ENCODE measurements at regions not wholly inside any gene's neighbourhood (a gene's known extent, or its start where the extent isn't known, plus 50 kb on each side); places are given as distances from the start of the nearest gene placed in this dataset.

- no peak for DNase-seq
Observed at GRCh38 chr20:60064554-60065196, 106.5 kb downstream of the CDH26 start.

GRCh38 chr20:60065741-60066437 lies 107.7 kb downstream of the CDH26 start:
- DNase-seq, result no peak

- DNase-seq, result no peak
Observed at GRCh38 chr20:60066438-60066823, 108.2 kb downstream of the CDH26 start.

GRCh38 chr20:60068509-60068908 lies 110.3 kb downstream of the CDH26 start:
- DNase-seq, result no peak

- DNase-seq, result no peak
Observed at GRCh38 chr20:60069656-60070055, 111.4 kb downstream of the CDH26 start.

- DNase-seq, result no peak
Observed at GRCh38 chr20:60070791-60071190, 112.6 kb downstream of the CDH26 start.

- no peak for DNase-seq
Observed at GRCh38 chr20:60071965-60072364, 113.7 kb downstream of the CDH26 start.

GRCh38 chr20:60073086-60073485 lies 114.9 kb downstream of the CDH26 start:
- DNase-seq, result no peak

GRCh38 chr20:60073504-60073903 lies 115.3 kb downstream of the CDH26 start:
- no peak for DNase-seq

GRCh38 chr20:60074276-60074675 lies 116.1 kb downstream of the CDH26 start:
- no peak for DNase-seq

GRCh38 chr20:60078351-60079250 lies 120.4 kb downstream of the CDH26 start:
- DNase-seq, result no peak

GRCh38 chr20:60080401-60080800 lies 122.2 kb downstream of the CDH26 start:
- DNase-seq, result no peak

- DNase-seq, result no peak
Observed at GRCh38 chr20:60085551-60086132, 127.4 kb downstream of the CDH26 start.

- no peak for DNase-seq
Observed at GRCh38 chr20:60086821-60087562, 128.8 kb downstream of the CDH26 start.

GRCh38 chr20:60087563-60088105 lies 129.4 kb downstream of the CDH26 start:
- no peak for DNase-seq

GRCh38 chr20:60088236-60088635 lies 130.0 kb downstream of the CDH26 start:
- DNase-seq, result no peak

- no peak for DNase-seq
Observed at GRCh38 chr20:60090631-60091030, 132.4 kb downstream of the CDH26 start.

- no peak for DNase-seq
Observed at GRCh38 chr20:60091305-60091704, 133.1 kb downstream of the CDH26 start.

- no peak for DNase-seq
Observed at GRCh38 chr20:60091861-60092260, 133.6 kb downstream of the CDH26 start.

GRCh38 chr20:60092729-60093128 lies 134.5 kb downstream of the CDH26 start:
- no peak for DNase-seq

GRCh38 chr20:60095456-60095855 lies 137.2 kb downstream of the CDH26 start:
- no peak for DNase-seq

- DNase-seq, result no peak
Observed at GRCh38 chr20:60096166-60096565, 137.9 kb downstream of the CDH26 start.

All from NK-92 treated with Interleukin-12 subunit alpha and Interleukin-12 subunit beta, amount 100 ng/mL, for 24 hours (cell line).